ENCODE measurements at regions not wholly inside any gene's neighbourhood (a gene's known extent, or its start where the extent isn't known, plus 50 kb on each side); places are given as distances from the start of the nearest gene placed in this dataset.

GRCh38 chr5:7955476-7955875 is 86.5 kb downstream of the MTRR start:
- H3K4me3 ChIP-seq (ENCODE audit: low read depth, low read length) = no peak overlapping the region
- no peak for TF ChIP-seq CTCF (conservative IDR thresholded peaks at IDR 0.05; ENCODE audit: low read depth, low read length)

GRCh38 chr5:7957329-7957728 is 88.4 kb downstream of the MTRR start:
- TF ChIP-seq CTCF (conservative IDR thresholded peaks at IDR 0.05; ENCODE audit: low read depth, low read length) = no peak
- H3K4me3 ChIP-seq (ENCODE audit: low read depth, low read length) = no peak overlapping the region
- DNase-seq (ENCODE audit: low read depth) = no peak

More at GRCh38 chr5:7955476-7955875, 86.5 kb downstream of the MTRR start:
- no peak for DNase-seq (ENCODE audit: low read depth)

GRCh38 chr5:7960142-7960541 is 91.2 kb downstream of the MTRR start:
- H3K4me3 ChIP-seq (ENCODE audit: low read depth, low read length) = no peak overlapping the region
- DNase-seq (ENCODE audit: low read depth) = no peak
- TF ChIP-seq CTCF (conservative IDR thresholded peaks at IDR 0.05; ENCODE audit: low read depth, low read length) = no peak

GRCh38 chr5:7961540-7961939 is 92.6 kb downstream of the MTRR start:
- TF ChIP-seq CTCF (conservative IDR thresholded peaks at IDR 0.05; ENCODE audit: low read depth, low read length) = no peak
- DNase-seq (ENCODE audit: low read depth) = no peak
- H3K4me3 ChIP-seq (ENCODE audit: low read depth, low read length) = no peak overlapping the region

GRCh38 chr5:7970816-7971215 is 101.9 kb downstream of the MTRR start:
- no peak overlapping the region for H3K4me3 ChIP-seq (ENCODE audit: low read depth, low read length)
- no peak for DNase-seq (ENCODE audit: low read depth)
- TF ChIP-seq CTCF (conservative IDR thresholded peaks at IDR 0.05; ENCODE audit: low read depth, low read length) = no peak

- no peak overlapping the region for H3K4me3 ChIP-seq (ENCODE audit: low read depth, low read length)
- DNase-seq (ENCODE audit: low read depth) = no peak
Measured at GRCh38 chr5:7976411-7977190, 107.7 kb downstream of the MTRR start.

More at GRCh38 chr5:7976411-7977190, 107.7 kb downstream of the MTRR start:
- TF ChIP-seq CTCF (conservative IDR thresholded peaks at IDR 0.05; ENCODE audit: low read depth, low read length) = no peak

All from choroid plexus epithelial cell (primary cell).